Endodermal cell (in vitro differentiated cells): ENCODE measurements at regions not wholly inside any gene's neighbourhood (a gene's known extent, or its start where the extent isn't known, plus 50 kb on each side); places are given as distances from the start of the nearest gene placed in this dataset.

Source experiments
- DNase-seq: peaks from one replicate; pipeline ENCODE4 v3.0.0-alpha.2; 2017
- H3K27ac ChIP-seq: 2 replicates; pipeline ENCODE4 v1.5.1; 2013; ENCODE audit warnings: mild to moderate bottlenecking, low read depth, low read length, moderate library complexity
- H3K27me3 ChIP-seq: 2 replicates; pipeline ENCODE4 v1.6.1; 2013; ENCODE audit warnings: mild to moderate bottlenecking, low read length, moderate library complexity; ENCODE audit not compliant: insufficient read depth, control insufficient read depth, poor library complexity, severe bottlenecking
- H3K36me3 ChIP-seq: 2 replicates; pipeline ENCODE4 v1.7.0; 2013; ENCODE audit warnings: mild to moderate bottlenecking, low read length, moderate library complexity; ENCODE audit not compliant: control insufficient read depth, insufficient read depth
- H3K4me1 ChIP-seq: one replicate; pipeline ENCODE4 v1.7.0; 2013; ENCODE audit warnings: low read length; ENCODE audit not compliant: control insufficient read depth, insufficient read depth
- H3K4me3 ChIP-seq: 2 replicates; pipeline ENCODE4 v1.5.1; 2013; ENCODE audit warnings: mild to moderate bottlenecking, low read length, moderate library complexity
- H3K9ac ChIP-seq: 2 replicates; pipeline ENCODE4 v1.6.1; 2013; ENCODE audit warnings: mild to moderate bottlenecking, low read length, moderate library complexity; ENCODE audit not compliant: poor library complexity, severe bottlenecking; ENCODE audit errors: extremely low read depth
- H3K9me3 ChIP-seq: 2 replicates; pipeline ENCODE4 v1.6.1; 2013; ENCODE audit warnings: mild to moderate bottlenecking, low read length, moderate library complexity; ENCODE audit not compliant: control insufficient read depth
- H3K27ac Mint-ChIP-seq: 2 replicates; pipeline ENCODE4 v1.8.0; 2020; ENCODE audit warnings: mixed read lengths
- H3K27me3 Mint-ChIP-seq: 2 replicates; pipeline ENCODE4 v1.8.0; 2021; ENCODE audit warnings: mild to moderate bottlenecking, mixed read lengths; ENCODE audit not compliant: insufficient read depth
- H3K36me3 Mint-ChIP-seq: 2 replicates; pipeline ENCODE4 v1.8.0; 2020; ENCODE audit warnings: low read depth, mixed read lengths
- H3K4me1 Mint-ChIP-seq: 2 replicates; pipeline ENCODE4 v1.8.0; 2020; ENCODE audit warnings: mixed read lengths
- H3K4me3 Mint-ChIP-seq: 2 replicates; pipeline ENCODE4 v1.8.0; 2020; ENCODE audit warnings: mild to moderate bottlenecking, moderate library complexity, mixed read lengths
- H3K9me3 Mint-ChIP-seq: 2 replicates; pipeline ENCODE4 v1.8.0; 2020; ENCODE audit warnings: mild to moderate bottlenecking, mixed read lengths
- whole genome bisulfite sequencing, 2 experiments: methylation state at CpG; one replicate each; pipeline versions ENCODE4 v1.1.5 to v1.1.7; 2013; ENCODE audit warnings: missing lambda C conversion rate in 2 of 2, mixed read lengths in 1 of 2; ENCODE audit not compliant: insufficient coverage in 1 of 2, insufficient read length in 1 of 2; 5-methylcytosine and 5-hydroxymethylcytosine counted together
- TF ChIP-seq, protein P1 (sequence below): fragments of 200-600 bp; sonication (generic); conservative IDR thresholded peaks from 2 replicates; pipeline ENCODE4 v1.5.0; 2021; ENCODE audit warnings: antibody characterized with exemption, mild to moderate bottlenecking

DNA sequence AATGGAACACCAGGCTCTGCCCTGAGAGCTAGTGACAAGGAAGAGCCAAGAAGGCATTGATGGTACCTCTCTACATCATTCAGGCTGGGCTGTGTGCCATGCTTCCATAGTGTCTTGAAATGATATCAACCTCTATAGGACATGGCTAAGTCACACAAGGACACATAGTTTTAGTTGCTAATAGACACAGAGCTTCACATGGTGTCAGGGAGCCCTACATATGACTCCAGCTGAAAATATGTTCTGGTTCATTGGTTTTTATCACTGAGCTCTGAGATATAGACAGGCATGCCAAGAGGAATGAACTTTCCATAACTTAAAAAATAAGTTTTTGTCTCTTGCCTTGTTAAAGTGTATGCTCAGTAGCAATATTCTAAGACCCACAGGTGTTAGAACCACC lies 72.1 kb upstream of the PRKG2 start:
- Histone ChIP-seq H3K27ac (no peak overlapping the region), H3K4me3 (no peak overlapping the region), H3K9me3 (no peaks in the 10 kb centered on the region), H3K4me1 (no peaks in the 10 kb centered on the region), H3K36me3 (no peaks in the 10 kb centered on the region), H3K9ac (no peak overlapping the region), H3K27me3 (peaks cover 4% of the 10 kb centered on the region)
- Mint-ChIP-seq H3K27ac (no peak overlapping the region), H3K27me3 (peaks cover 6% of the 10 kb centered on the region), H3K4me1 (no peaks in the 10 kb centered on the region), H3K4me3 (no peak overlapping the region), H3K9me3 (no peaks in the 10 kb centered on the region), H3K36me3 (no peaks in the 10 kb centered on the region)
- TF ChIP-seq, protein P1, sequence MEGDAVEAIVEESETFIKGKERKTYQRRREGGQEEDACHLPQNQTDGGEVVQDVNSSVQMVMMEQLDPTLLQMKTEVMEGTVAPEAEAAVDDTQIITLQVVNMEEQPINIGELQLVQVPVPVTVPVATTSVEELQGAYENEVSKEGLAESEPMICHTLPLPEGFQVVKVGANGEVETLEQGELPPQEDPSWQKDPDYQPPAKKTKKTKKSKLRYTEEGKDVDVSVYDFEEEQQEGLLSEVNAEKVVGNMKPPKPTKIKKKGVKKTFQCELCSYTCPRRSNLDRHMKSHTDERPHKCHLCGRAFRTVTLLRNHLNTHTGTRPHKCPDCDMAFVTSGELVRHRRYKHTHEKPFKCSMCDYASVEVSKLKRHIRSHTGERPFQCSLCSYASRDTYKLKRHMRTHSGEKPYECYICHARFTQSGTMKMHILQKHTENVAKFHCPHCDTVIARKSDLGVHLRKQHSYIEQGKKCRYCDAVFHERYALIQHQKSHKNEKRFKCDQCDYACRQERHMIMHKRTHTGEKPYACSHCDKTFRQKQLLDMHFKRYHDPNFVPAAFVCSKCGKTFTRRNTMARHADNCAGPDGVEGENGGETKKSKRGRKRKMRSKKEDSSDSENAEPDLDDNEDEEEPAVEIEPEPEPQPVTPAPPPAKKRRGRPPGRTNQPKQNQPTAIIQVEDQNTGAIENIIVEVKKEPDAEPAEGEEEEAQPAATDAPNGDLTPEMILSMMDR = no peak
- no peak for DNase-seq

- Histone ChIP-seq H3K4me1 (no peaks in the 10 kb centered on the region), H3K27me3 (peaks cover 4% of the 10 kb centered on the region), H3K4me3 (no peak overlapping the region), H3K27ac (no peak overlapping the region), H3K36me3 (no peaks in the 10 kb centered on the region), H3K9me3 (no peaks in the 10 kb centered on the region), H3K9ac (no peak overlapping the region)
- Mint-ChIP-seq H3K36me3 (no peaks in the 10 kb centered on the region), H3K4me1 (no peaks in the 10 kb centered on the region), H3K27me3 (peaks cover 3% of the 10 kb centered on the region), H3K4me3 (no peak overlapping the region), H3K27ac (no peak overlapping the region), H3K9me3 (no peaks in the 10 kb centered on the region)
- no peak for DNase-seq
- 80% methylated on average over 3 of the region's 3 CpGs; no CpG with 5 or more reads in 1 of the 2 experiments for WGBS, 2 experiments
- TF ChIP-seq, protein P1 = no peak
These were observed 67.1 kb upstream of the PRKG2 start for GRCh38 chr4:81282131-81282530.

DNA sequence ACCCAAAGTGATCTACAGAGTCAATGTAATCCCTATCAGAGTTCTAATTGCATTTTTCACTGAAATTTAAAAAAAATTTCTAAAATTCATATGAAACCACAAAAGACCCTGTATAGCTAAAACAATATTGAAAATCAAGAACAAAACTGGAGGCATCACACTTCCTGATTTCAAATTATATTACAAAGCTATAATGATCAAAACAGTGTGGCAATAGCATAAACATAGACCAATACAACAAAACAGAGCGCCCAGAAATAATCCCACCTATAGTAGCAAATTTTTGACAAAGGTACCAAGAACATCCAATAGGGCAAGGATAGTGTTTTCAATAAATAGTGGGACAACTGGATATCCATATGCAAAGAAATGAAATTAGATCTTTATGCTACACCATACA lies 59.4 kb upstream of the PRKG2 start:
- Histone ChIP-seq H3K4me1 (no peaks in the 10 kb centered on the region), H3K9ac (no peak overlapping the region), H3K4me3 (no peak overlapping the region), H3K9me3 (peaks cover 6% of the 10 kb centered on the region), H3K36me3 (no peaks in the 10 kb centered on the region), H3K27me3 (no peaks in the 10 kb centered on the region), H3K27ac (no peak overlapping the region)
- Mint-ChIP-seq H3K27ac (no peak overlapping the region), H3K4me3 (no peak overlapping the region), H3K27me3 (no peaks in the 10 kb centered on the region), H3K36me3 (no peaks in the 10 kb centered on the region), H3K4me1 (no peaks in the 10 kb centered on the region), H3K9me3 (peaks cover 8% of the 10 kb centered on the region)
- WGBS, 2 experiments = 92% methylated on average over 1 of the region's 1 CpG; no CpG with 5 or more reads in 1 of the 2 experiments
- TF ChIP-seq, protein P1 = no peak
- DNase-seq = no peak
